NCI-H510A (cell line): ENCODE measurements at regions not wholly inside any gene's neighbourhood (a gene's known extent, or its start where the extent isn't known, plus 50 kb on each side); places are given as distances from the start of the nearest gene placed in this dataset.

Source experiments
- DNase-seq: peaks from one replicate; lab custom pipeline; 2025; lab: John Stamatoyannopoulos, UW

GRCh38 chr14:58947814-58948445 lies 240.5 kb upstream of the DAAM1 start:
- DNase-seq = no peak

GRCh38 chr14:58950555-58950954 lies 237.9 kb upstream of the DAAM1 start:
- no peak for DNase-seq

GRCh38 chr14:58951143-58951542 lies 237.3 kb upstream of the DAAM1 start:
- DNase-seq = no peak

- DNase-seq = no peak
Observed at GRCh38 chr14:58954052-58954451, 234.4 kb upstream of the DAAM1 start.

GRCh38 chr14:58954901-58955861 lies 233.3 kb upstream of the DAAM1 start:
- no peak for DNase-seq

- DNase-seq = no peak
Observed at GRCh38 chr14:58961045-58961731, 227.3 kb upstream of the DAAM1 start.

GRCh38 chr14:58963873-58964597 lies 224.4 kb upstream of the DAAM1 start:
- no peak for DNase-seq

GRCh38 chr14:58964598-58964928 lies 223.9 kb upstream of the DAAM1 start:
- DNase-seq = no peak

- DNase-seq = no peak
Observed at GRCh38 chr14:58965601-58966000, 222.9 kb upstream of the DAAM1 start.

GRCh38 chr14:58966997-58967396 lies 221.5 kb upstream of the DAAM1 start:
- DNase-seq = no peak

GRCh38 chr14:58969951-58970751 lies 218.3 kb upstream of the DAAM1 start:
- no peak for DNase-seq

GRCh38 chr14:58972233-58973017 lies 216.0 kb upstream of the DAAM1 start:
- no peak for DNase-seq

- no peak for DNase-seq
Observed at GRCh38 chr14:58977366-58977765, 211.1 kb upstream of the DAAM1 start.

GRCh38 chr14:58978343-58978742 lies 210.1 kb upstream of the DAAM1 start:
- no peak for DNase-seq

- no peak for DNase-seq
Observed at GRCh38 chr14:58979325-58979724, 209.1 kb upstream of the DAAM1 start.

- DNase-seq = no peak
Observed at GRCh38 chr14:58981840-58982239, 206.6 kb upstream of the DAAM1 start.

GRCh38 chr14:58985786-58986185 lies 202.7 kb upstream of the DAAM1 start:
- DNase-seq = no peak

GRCh38 chr14:58987591-58987990 lies 200.9 kb upstream of the DAAM1 start:
- DNase-seq = no peak

GRCh38 chr14:58992935-58993334 lies 195.5 kb upstream of the DAAM1 start:
- no peak for DNase-seq

GRCh38 chr14:58994130-58994529 lies 194.3 kb upstream of the DAAM1 start:
- no peak for DNase-seq

GRCh38 chr14:59004012-59004411 lies 184.5 kb upstream of the DAAM1 start:
- DNase-seq = no peak
